ENCODE measurements at regions not wholly inside any gene's neighbourhood (a gene's known extent, or its start where the extent isn't known, plus 50 kb on each side); places are given as distances from the start of the nearest gene placed in this dataset.

DNA sequence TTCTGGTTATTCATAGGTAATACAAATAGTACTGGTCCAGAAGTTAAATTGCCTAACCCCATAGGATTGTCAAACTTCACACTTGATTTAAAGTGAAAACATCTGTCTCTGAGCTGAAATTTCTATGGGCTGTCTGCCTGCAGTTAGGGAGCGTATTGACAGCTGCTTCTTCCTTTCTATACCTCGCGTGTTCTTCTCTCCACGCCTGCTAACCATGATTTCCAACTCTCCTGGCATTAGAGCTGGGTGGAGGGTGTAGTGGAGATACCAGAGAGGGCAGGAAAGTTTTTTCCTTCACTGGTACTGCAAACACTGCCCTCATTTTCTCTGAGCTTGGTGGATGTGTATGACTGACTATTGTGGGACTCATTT lies 429.0 kb upstream of the FBXO33 start:
- no peak overlapping the region for H3K4me3 ChIP-seq (replicated peaks in 1 of 2; ENCODE audit: low read depth in 1 of 2, low read length in 2 of 2)
- RAD21 ChIA-PET (ENCODE audit: low non-redundant PET in 1 of 2, low total read pairs in 2 of 2, uncharacterized antibody in 2 of 2, unreplicated experiment in 2 of 2): no interaction called here
- no peaks in the 10 kb centered on the region for H4K20me1 ChIP-seq (ENCODE audit: insufficient read depth)
- POLR2A ChIA-PET: no interaction called here
- no peak overlapping the region for H3K9ac ChIP-seq (ENCODE audit: low read length)
- no peaks in the 10 kb centered on the region for H3K27me3 ChIP-seq (ENCODE audit: insufficient read depth, low read length)
- CTCF ChIA-PET: no interaction called here
- H3K79me2 ChIP-seq (ENCODE audit: insufficient read depth, low read length): no peaks in the 10 kb centered on the region
- intact Hi-C loops (cut with micrococcal nuclease): no loop called here
- H3K9me3 ChIP-seq (ENCODE audit: control insufficient read depth in 1 of 2, insufficient read depth in 1 of 2, low read depth in 1 of 2, low read length in 2 of 2): no peaks in the 10 kb centered on the region
- H3K27ac ChIP-seq (ENCODE audit: low read depth, low read length): no peak overlapping the region
- H2AFZ ChIP-seq (ENCODE audit: low read depth, low read length, poor library complexity, severe bottlenecking): no peak overlapping the region
- ATAC-seq (no peak), DNase-seq (ENCODE audit: low read depth, low spot score) (no peak)
- no peak for TF ChIP-seq ZNF274 (IDR thresholded peaks at IDR 0.05; ENCODE audit: low read depth, low read length)
- TF ChIP-seq FOSL1 (IDR thresholded peaks at IDR 0.05; ENCODE audit: low read depth): no peak
- TF ChIP-seq CBX3 (IDR thresholded peaks at IDR 0.05; ENCODE audit: low read depth): no peak
- no peak for TF ChIP-seq YY1 (IDR thresholded peaks at IDR 0.05; ENCODE audit: extremely low read depth, insufficient replicate concordance, low read depth, low read length)
- TF ChIP-seq, protein P1, sequence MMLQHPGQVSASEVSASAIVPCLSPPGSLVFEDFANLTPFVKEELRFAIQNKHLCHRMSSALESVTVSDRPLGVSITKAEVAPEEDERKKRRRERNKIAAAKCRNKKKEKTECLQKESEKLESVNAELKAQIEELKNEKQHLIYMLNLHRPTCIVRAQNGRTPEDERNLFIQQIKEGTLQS (IDR thresholded peaks at IDR 0.05): no peak
- TF ChIP-seq JUND (IDR thresholded peaks at IDR 0.05): no peak
- TF ChIP-seq, protein P2, sequence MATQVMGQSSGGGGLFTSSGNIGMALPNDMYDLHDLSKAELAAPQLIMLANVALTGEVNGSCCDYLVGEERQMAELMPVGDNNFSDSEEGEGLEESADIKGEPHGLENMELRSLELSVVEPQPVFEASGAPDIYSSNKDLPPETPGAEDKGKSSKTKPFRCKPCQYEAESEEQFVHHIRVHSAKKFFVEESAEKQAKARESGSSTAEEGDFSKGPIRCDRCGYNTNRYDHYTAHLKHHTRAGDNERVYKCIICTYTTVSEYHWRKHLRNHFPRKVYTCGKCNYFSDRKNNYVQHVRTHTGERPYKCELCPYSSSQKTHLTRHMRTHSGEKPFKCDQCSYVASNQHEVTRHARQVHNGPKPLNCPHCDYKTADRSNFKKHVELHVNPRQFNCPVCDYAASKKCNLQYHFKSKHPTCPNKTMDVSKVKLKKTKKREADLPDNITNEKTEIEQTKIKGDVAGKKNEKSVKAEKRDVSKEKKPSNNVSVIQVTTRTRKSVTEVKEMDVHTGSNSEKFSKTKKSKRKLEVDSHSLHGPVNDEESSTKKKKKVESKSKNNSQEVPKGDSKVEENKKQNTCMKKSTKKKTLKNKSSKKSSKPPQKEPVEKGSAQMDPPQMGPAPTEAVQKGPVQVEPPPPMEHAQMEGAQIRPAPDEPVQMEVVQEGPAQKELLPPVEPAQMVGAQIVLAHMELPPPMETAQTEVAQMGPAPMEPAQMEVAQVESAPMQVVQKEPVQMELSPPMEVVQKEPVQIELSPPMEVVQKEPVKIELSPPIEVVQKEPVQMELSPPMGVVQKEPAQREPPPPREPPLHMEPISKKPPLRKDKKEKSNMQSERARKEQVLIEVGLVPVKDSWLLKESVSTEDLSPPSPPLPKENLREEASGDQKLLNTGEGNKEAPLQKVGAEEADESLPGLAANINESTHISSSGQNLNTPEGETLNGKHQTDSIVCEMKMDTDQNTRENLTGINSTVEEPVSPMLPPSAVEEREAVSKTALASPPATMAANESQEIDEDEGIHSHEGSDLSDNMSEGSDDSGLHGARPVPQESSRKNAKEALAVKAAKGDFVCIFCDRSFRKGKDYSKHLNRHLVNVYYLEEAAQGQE (IDR thresholded peaks at IDR 0.05; ENCODE audit: low read depth): no peak
- no peak for TF ChIP-seq SRF (IDR thresholded peaks at IDR 0.05; ENCODE audit: low read depth)
- TF ChIP-seq ZFX (IDR thresholded peaks at IDR 0.05): no peak
- TF ChIP-seq EZH2phosphoT487 (IDR thresholded peaks at IDR 0.05; ENCODE audit: borderline replicate concordance): no peak
- TF ChIP-seq POLR2A (IDR thresholded peaks at IDR 0.05; ENCODE audit: borderline replicate concordance, extremely low read depth, insufficient read depth, insufficient read length): no peak
- no peak for TF ChIP-seq EGR1 (IDR thresholded peaks at IDR 0.05; ENCODE audit: low read depth)
- TF ChIP-seq, protein P3, sequence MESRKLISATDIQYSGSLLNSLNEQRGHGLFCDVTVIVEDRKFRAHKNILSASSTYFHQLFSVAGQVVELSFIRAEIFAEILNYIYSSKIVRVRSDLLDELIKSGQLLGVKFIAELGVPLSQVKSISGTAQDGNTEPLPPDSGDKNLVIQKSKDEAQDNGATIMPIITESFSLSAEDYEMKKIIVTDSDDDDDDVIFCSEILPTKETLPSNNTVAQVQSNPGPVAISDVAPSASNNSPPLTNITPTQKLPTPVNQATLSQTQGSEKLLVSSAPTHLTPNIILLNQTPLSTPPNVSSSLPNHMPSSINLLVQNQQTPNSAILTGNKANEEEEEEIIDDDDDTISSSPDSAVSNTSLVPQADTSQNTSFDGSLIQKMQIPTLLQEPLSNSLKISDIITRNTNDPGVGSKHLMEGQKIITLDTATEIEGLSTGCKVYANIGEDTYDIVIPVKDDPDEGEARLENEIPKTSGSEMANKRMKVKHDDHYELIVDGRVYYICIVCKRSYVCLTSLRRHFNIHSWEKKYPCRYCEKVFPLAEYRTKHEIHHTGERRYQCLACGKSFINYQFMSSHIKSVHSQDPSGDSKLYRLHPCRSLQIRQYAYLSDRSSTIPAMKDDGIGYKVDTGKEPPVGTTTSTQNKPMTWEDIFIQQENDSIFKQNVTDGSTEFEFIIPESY (IDR thresholded peaks at IDR 0.05; ENCODE audit: extremely low read depth, insufficient replicate concordance, low read length): no peak
- no TSS peak for BruUV-seq (replicated peaks)
- H3K9me2 ChIP-seq (ENCODE audit: insufficient read depth): no peaks in the 10 kb centered on the region
- H3K4me2 ChIP-seq (ENCODE audit: low read length): no peak overlapping the region
- H3K4me1 ChIP-seq (ENCODE audit: control insufficient read depth in 1 of 2, insufficient read depth in 2 of 2, low read length in 2 of 2): no peaks in the 10 kb centered on the region
- no peaks in the 10 kb centered on the region for H3K36me3 ChIP-seq (ENCODE audit: control insufficient read depth in 1 of 2, insufficient read depth in 2 of 2, low read length in 2 of 2)
